ENCODE measurements at regions not wholly inside any gene's neighbourhood (a gene's known extent, or its start where the extent isn't known, plus 50 kb on each side); places are given as distances from the start of the nearest gene placed in this dataset.
"Not testable (repeated sequence)": the region's sequence is repeated elsewhere in the genome, so short reads cannot be mapped to it uniquely, and the experiment has no call there.

DNA sequence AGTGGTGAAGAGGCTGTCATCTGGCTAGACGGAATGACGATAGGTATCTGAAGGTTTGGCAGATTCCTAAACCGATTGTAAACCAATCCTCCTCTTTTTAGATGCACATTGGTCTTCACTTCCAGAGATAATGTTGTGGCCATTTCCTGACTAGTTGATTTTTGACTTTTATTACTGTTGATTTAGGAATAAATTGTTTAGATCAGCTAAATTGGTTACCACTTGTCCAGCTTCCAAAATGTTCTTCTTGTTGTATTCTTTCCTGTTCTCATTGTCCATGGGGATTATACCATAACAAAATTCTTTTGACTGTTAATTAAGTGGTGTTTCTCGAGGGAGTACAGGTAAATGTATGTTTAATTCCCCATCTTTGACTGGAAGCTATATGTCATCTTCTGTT is 119.7 kb downstream of the MACROH2A1 start:
- DNase-seq = no peak

DNA sequence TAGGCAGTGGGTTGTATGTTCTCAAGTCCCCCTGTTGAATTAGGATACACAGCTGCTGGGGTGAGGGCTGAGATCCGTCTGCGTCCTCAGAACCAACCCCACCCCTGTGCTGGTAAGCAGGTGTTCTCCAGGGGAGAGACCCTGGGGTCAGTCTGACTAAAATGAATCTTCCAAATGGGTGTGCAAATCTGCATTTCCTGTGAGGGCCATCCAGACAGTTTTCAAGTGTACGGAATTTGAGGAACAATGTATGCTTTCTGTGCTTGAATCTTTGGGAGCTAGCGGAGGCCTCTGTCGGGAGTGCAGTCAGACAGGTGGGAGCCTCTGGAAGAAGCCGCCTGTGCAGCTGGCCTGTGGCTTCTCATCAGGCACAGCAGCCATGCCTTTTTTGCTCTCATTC is 122.9 kb downstream of the MACROH2A1 start:
- DNase-seq = no peak

DNA sequence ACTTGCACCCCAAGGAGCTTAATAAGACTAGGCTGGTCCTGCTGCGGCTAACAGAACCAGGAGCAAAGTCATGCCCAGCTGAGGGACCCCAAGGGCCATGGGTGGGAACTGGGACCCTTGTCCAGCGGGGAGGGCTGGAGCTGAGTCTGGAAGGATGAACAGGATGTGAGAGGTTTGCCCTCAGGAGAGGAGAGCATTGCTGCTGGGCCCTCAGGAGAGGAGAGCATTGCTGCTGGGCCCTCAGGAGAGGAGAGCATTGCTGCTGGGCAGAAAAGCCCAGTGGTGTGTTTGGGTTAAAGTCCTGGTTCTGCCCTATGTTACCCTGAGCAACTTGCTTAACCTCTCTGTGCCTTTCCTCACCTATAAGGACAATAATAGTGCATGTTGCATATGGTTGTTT is 125.8 kb downstream of the MACROH2A1 start:
- no peak for DNase-seq

DNA sequence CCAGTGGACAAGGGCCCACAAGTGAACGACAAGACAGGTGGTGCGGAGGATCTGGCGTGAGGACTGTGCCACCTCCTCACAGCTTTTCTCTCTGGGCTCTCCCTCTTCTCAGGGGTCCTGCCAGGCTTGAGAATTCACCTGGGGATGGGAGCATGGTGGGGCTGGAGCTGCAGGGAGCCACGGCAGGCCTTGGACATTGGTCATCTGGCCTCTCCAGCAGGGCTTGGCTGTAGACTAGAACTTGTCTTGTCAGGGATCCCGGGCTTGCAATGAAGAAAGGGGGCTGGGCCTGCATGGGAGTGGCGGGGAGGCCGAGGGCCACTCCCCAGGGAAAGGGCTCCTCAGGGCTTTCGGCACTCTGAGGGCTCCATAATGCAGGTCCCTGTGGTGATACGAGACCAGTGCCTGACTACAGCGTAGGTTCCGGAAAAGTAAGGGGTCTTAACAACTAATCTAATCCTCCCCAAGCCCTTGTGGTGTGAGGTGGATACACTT is 126.7 kb downstream of the MACROH2A1 start:
- no peak for DNase-seq

DNA sequence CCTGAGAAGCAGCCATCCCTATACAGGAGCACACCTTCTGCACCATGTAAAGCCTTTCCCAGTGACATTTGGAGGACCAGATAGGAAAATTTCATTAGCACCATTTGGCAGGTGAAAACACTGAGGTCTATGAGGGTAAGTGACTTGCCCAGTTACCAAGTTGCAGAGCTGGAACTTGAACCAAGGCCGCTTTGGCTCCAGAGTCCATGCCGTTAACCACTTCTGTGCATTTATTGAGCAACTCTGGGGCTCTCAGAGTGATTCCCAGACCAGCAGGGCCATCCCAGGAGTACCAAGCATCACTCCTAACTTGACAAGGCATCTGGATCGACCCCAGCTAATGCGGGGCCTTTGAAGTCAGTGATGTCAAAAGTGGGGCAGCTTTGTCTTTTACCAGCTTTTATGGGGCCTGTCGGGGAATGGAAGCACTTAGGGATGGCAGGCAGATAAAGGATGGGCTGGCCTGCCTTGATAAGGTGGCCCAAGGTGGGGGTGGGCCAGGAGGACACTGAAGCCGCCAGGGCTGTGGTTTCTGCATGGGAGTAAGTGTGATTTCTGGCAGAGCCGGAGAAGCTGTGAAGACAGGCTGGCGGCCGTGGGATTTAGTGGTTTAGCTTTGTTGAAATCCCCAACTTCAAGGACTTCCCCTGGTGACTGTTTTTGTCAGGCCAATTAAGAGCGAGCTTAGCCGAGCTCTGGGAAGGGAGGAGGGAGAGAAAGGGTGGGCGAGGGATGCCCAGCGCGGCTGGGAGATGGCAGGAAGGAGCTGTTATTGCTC is 127.3 kb downstream of the MACROH2A1 start:
- no peak for DNase-seq

DNA sequence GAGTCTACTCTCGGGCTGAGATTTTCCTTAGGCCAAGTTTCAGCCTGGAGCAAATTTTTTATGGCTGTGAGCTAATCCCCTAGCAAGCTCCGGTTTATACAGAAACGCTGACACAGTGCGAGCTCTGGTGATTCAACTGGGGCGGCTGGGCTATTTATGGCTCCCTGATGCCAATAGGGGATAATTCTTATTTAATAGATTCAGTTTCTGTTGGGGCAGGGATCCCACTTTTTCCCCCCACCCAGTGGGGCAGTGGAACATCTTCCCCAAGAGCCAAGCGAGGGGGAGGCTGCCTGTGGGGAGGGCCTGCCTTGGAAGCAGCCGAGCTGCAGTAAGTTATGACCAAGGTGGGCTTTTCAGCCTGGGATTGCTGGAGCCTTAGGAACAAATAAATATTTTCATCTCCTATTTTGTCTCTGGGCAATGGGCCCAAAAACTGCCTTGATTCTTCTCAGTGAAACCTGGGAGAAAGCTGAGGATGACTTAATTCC is 129.1 kb downstream of the MACROH2A1 start:
- DNase-seq = no peak

DNA sequence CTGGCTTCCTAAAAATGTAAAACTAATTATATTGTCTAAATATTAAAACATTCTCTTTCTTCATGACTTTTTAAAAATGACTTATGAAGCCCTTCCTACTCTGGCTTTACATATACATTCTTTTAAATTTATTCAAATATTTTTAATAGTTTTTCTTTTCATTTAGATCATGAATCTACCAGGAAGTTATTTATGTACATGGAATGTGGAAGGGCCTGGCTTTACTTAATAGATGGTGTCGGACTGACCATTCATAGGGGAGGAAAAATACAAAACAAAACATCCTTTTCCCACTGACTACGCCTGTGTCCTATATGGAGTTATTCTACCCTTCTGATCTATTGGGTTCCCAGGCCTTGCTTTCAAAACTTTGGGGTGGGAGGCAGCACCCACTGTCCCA is 129.8 kb downstream of the MACROH2A1 start:
- no peak for DNase-seq

DNA sequence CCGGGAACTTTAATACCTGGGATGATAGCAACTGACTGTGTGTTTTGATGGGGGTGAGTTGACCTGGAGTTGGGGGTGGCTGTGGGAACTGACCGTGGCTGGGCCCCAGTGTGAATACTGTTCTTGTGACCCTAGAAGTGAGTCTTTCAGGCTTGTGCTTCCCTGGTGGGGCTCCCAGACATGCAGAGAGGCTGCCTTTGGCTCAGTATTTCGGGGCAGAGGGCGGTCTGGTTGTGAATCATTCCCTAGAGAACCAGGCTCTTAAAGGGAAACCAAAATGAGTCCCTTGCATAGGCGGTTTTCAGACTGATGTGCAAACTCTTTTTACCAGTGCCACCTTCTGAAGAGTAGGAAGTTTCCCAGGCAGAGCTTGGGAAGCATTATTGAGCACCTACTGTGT is 132.1 kb downstream of the MACROH2A1 start:
- DNase-seq = no peak

DNA sequence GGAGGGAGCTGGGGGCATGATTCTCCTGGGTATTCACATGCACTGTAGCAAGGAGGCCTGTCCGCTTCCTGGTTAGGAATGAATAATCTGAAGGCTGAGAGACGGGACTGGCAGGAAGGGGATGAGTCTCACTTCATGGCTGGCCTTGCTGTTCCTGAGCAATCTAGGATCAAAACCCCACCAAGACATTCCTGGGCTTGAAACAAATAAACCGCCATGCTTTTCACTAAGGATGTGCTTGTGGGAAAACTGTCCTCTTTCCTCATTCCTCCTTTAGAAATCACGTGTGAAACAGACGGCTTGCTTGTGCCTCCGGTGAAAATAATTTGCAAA is 132.8 kb downstream of the MACROH2A1 start:
- DNase-seq = no peak

DNA sequence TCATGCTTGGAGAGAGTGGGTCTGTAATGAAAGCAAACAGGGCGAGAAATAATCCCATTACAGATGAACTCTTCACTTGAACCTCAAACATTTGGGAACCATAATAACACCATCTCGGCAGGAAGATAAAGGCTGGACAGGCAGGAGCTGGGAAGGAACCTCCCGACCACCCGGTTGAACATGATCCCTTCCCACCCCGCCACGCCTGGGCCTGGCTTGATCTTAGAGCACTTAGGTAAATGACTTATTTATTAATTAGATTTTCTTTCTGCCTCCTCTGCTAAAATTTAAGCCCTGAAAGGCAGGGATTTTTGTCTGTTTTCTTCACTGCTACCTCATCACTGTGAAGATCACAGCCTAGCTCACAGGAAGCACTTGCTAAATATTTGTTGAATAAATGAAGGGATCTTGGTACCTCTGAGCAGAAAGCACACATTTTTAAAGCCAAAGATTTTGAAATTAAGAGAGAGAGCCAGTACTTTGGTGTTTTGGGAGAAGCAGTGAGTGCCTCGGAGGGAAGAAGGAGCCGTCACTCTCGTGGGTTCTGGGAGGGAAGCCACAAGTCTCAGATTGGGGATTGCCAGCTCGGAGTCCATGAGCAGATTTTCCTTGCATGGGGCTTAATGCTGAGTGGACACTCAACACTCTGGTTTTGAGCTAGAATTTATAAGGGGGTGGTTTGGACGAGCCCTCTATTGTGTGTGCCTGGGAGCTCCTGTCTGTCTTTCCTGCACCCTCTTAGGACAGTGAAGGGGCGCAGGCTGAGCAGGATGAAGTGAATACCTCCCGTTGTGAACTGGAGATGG is 133.3 kb downstream of the MACROH2A1 start:
- DNase-seq = no peak

DNA sequence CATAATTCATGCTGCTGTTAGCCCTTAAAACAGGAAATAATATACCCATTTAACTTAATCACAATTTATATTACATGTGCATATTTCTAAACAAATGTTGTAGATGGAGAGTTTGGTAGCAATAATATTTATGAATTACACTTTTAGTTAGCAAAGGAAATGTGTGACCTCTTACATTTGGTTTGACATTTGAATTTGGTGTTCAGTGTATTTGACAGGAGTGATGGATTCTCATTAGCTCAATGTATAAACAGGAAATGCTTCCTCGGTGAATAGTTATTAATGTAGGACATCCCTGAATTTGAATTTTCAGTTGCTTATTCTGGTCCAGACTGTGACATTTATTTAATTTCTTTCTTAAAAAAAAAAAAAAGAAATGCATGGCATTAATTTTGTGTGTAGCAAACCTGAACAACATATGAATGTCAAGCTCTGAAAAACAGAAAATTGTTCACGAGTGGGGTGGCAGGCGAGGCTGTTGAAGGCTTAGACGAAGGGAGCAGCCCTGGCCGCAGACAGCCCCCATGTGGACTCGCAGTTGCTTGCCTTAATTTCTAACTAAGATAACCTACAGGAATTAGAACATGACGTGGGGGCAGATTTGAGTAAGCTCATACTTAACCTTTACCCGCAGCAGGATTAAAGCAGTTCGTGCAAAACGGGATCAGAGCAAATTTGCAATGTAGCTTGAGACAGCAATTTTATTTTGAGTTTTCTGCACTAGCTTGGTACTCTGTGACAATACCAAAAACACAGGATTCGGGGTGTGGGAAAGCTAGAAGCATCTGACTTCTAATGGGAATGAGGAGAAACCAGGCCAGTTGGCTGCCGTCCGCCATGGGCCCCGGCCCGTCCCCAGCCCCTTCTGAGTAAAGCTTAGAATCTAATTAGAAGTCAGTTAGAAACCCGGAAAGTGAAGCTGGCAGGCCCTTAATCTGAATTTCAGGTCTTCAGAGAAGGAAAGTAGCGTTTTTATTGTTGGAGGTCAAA is 134.3 kb downstream of the MACROH2A1 start:
- no peak for DNase-seq

DNA sequence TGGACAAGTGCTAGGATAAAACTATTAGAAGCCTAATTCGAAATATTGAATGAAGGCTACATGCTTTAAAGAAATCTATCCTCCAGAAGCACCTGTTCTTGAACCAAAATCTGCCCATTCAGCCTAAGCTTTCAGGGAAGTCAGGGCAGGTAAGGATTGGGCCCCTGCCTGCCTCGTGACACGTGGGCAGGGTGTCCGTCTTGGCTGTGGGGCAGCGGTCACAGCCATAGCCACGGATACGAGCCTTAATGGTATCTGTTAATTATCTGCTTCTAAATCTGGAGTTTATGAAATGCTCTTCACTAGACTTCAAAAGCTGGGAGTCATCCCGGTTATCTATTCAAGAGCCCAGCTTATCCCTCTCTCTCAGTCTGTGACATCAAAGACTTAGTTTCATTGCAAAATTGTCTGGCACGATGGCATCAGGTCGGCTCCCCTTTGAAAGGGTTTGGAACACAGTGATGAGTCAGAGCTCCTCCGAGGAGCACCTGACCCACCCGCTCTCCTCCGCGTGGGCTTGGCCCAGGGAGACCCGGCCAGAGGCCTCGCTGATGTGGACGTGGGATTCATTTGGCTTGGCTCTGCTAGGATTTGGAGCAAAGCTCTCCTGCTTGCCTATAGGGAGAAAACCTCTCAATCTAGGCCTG is 135.9 kb downstream of the MACROH2A1 start:
- DNase-seq = no peak

DNA sequence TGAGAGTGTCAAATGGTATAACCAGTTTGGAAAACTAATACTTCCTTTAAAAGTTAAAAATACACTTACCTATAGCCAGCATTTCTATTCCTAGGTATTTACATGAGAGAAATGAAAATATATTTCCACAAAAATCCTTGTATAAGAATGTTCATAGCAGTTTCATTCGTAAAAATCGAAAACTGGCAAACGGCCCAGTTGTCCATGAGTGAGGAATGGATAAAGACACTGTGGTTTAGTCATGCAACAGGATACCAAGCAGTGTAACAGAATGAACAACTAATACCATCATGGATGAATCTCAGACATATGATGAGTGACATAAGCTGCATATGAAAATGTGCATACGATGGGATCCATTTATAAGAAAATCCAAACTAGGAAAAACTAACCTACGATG is 136.7 kb downstream of the MACROH2A1 start:
- no peak for DNase-seq

DNA sequence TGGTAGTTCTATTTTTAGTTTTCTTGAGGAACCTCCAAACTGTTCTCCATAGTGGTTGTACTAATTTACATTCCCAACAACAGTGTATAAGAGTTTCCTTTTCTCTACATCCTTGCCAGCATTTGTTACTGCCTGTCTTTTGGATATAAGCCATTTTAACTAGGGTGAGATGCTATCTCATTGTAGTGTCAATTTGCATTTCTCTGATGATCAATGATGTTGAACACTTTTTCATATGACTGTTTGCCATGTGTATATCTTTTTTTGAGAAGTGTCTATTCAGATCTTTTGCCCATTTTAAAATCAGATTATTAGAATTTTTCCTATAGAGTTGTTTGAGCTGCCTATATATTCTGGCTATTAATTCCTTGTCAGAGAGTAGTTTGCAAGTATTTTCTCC is 138.9 kb downstream of the MACROH2A1 start:
- not testable (repeated sequence) for DNase-seq

DNA sequence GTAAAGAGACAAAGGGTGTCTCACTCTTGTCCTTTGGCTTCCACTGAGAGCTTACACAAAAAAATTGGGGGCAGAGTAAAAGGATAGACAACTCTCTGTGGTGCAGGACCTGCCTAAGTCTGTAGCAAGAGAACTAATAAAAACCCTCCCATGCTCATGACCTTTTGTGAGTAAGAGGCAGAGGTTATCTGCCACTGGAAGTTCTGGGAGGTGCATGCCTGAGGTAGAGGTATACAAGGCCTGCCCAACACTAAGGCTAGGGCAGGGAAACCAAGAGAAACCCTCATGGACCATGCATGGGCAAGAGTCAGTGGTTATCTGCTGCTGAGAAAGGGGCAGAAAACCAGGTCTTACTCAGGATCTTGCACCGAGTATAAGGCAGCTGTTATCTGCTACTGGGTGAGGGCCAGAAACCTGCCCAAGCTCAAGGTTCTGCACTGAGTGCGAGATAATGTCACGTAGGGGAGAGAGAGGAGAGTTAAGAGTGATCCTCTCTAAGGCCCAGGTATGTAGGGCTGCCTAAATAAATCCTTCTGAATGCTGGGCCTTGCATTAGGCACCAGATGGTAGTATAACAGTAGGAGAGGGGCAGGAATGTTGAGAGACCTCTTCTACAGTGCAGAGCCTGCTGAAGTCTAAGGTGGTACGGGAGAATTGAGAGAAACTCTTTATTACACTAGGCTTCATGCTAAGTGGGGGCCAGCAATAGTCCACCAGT is 143.4 kb downstream of the MACROH2A1 start:
- DNase-seq = no peak

DNA sequence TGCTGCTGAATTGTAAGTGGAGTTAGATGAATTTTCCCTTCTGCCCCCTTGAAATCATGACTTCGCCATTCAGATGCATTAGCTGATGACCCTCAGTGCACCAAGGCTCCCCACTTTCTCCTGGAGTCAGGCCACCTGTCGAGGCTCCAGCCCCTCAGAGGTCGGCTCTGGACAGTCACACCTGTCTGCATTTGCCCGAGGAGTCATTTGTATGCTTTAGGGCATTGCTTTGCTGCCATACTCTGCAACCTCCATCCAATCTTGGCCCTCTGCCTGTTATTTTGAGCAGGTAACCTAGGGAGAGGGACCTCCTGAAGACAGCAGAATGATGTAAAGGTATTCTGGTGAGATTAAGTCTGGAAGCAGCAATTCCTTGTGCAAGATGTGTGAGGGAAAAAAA is 144.8 kb downstream of the MACROH2A1 start:
- DNase-seq = no peak

DNA sequence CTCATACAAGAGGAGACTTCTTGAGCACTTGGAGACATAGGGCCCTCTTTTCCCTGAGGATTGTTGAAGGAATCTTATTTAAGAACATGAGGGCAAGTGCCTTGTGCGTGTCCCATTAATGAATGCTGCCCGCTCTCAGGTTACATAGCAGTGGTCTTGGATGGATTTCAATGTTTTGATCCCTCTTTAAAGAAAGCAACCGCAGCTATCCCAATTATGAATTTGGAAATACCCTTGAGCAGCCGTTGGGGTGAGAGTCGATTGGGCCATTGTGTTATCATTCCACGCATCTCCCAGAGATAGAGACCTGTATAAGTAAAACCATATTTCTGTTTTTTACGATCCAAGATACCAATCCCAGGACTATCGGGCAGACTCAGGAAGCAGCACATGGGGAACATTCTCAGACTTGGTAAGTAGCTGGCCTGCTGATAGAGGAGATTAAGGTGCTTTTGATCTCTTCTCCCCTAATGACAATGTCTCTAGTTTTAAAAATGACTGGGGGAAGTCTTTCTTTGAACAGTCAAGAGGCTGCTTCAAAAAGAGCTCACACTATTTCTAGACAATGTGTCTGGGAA is 145.3 kb downstream of the MACROH2A1 start:
- DNase-seq = no peak

DNA sequence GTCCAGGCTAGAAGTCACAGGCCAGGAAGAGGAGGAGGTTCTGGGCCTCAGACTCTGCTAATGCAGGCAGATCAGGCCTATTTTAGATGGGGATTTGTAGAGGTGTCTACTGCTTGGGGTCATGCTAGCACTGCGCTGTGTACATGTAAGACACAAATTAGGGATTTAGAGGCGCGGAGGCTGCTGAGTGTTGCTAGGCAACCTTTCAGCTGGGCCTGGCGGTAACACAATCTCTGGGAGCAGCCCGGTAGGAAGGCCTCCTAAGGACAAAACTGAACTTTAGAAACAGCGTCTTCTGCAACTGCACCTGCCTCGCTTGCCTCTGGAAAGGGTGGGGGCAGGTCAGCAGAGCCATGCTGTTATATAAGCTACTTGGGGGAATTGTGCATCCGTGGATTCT is 147.9 kb downstream of the MACROH2A1 start:
- no peak for DNase-seq

DNA sequence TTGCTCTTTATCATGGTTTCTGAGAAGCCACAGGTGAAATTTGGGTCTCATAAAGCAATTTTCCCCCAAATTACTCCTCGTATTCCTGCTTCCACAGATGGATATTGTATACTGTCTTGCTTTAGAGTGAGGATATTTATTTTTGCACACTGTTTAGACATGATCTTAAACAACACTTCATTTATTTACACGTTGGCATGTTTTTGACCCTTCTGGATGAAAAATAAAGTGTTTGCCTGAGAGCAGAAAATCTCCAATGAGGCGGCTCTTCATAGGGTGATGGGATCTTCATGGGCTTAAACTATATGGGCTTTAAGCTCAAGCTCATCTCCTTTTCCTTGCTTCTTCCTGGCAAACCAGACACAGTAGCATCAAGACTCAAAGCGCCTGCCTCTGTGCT is 148.4 kb downstream of the MACROH2A1 start:
- DNase-seq = no peak

DNA sequence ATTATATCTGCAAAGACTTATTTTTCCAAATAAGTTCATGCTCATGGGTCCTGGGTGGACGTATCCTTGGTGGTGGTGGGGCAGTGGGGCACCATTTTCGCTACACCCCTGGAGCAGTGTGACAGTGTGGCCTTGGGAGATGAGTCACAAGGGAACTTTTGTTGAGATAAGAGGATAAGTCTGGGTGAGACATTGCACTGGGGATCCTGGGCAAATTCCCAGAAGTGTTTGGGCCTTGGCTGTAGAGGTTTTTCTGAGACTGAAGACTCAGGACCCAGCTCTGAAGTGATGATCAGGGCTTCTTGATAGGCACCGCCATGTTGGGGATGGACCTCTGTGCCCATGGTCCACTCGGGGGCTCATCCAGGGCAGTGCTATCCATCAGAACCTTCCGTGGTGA is 149.4 kb downstream of the MACROH2A1 start:
- DNase-seq = no peak

DNA sequence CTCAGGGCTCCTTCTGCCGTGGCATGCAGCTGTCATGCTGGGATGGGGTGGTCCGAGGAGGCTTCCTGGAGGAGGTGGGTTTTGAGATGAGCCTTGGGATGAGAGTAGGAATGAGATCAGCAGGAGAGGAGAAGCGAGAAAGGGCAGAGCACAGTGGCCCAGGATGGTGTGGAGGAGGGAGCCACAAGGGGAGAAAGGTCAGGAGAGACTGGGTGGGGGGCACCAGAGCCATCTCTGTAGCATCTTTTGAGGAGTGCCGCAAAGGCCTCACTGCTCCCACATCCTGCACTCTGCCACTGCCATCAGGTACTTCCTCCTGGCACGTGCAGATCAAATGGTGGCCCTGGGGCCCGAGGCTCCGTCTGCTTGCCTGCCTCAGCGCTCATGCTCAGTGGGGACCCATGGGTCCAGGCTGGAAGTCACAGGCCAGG is 150.2 kb downstream of the MACROH2A1 start:
- no peak for DNase-seq

Data from NCI-H1092 (cell line).